GM12878 (cell line): ENCODE measurements at regions not wholly inside any gene's neighbourhood (a gene's known extent, or its start where the extent isn't known, plus 50 kb on each side); places are given as distances from the start of the nearest gene placed in this dataset.

ENCODE experiments used
- ATAC-seq: fragments of 200-7000 bp; cut with Tn5 transposase; 3 replicates; pipeline ENCODE4 v1.9.1; 2020; ENCODE audit warnings: mild to moderate bottlenecking, moderate library complexity
- BruUV-seq: library from RNA; stranded (reverse); fragments of 400-500 nt; replicated peaks from 2 replicates; lab custom pipeline; 2021; lab: Mats Ljungman, UMichigan
- CTCF ChIA-PET: fragments of 300-600 bp; sonication (Branson Sonifier 250); formaldehyde crosslinking; extraction: SDS; loops from one replicate; lab custom pipeline; 2021; ENCODE audit warnings: inconsistent platforms; lab: Yijun Ruan, JAX
- POLR2A ChIA-PET: fragments of 350-600 bp; formaldehyde crosslinking; extraction: SDS; loops from one replicate; lab custom pipeline; 2021; ENCODE audit warnings: inconsistent platforms; lab: Charles Lee
- RAD21 ChIA-PET: fragments of 300-600 bp; sonication (Branson Sonifier 250); formaldehyde crosslinking; loops from one replicate; lab custom pipeline; 2023; ENCODE audit warnings: antibody characterized with exemption; ENCODE audit not compliant: unreplicated experiment; lab: Charles Lee
- SMC1A ChIA-PET: fragments of 300-600 bp; sonication (Branson Sonifier 250); formaldehyde crosslinking; loops from one replicate; lab custom pipeline; 2023; ENCODE audit not compliant: unreplicated experiment, uncharacterized antibody; lab: Charles Lee
- DNase-seq: peaks from one replicate; pipeline ENCODE4 v3.0.0-alpha.2; 2011; ENCODE audit warnings: low read depth, low spot score
- FAIRE-seq: peaks from 3 replicates; lab custom pipeline; 2011; peaks lifted over from hg19 to GRCh38; lab: Jason Lieb, UNC
- H2AFZ ChIP-seq: 2 replicates; pipeline ENCODE4 v1.6.0; 2011; ENCODE audit warnings: low read depth, low read length, control low read depth; ENCODE audit not compliant: control insufficient read depth
- H3K27ac ChIP-seq: 2 replicates; pipeline ENCODE4 v1.5.1; 2011; ENCODE audit warnings: control low read depth; ENCODE audit not compliant: control insufficient read depth, insufficient read depth
- H3K27me3 ChIP-seq, 2 experiments: replicated peaks in 1 of 2; 2 replicates each; pipeline versions ENCODE4 v1.6.0 to v1.6.1; 2011; ENCODE audit warnings: low read length in 1 of 2; ENCODE audit not compliant: control insufficient read depth in 2 of 2, insufficient read depth in 2 of 2
- H3K36me3 ChIP-seq, 2 experiments: 2 replicates each; pipeline ENCODE4 v1.5.1; 2011; ENCODE audit warnings: low read length in 1 of 2; ENCODE audit not compliant: control insufficient read depth in 2 of 2, insufficient read depth in 2 of 2
- H3K4me1 ChIP-seq: 2 replicates; pipeline ENCODE4 v1.6.1; 2011; ENCODE audit warnings: mild to moderate bottlenecking, low read length, moderate library complexity, mixed read lengths; ENCODE audit not compliant: control insufficient read depth, insufficient read depth
- H3K4me2 ChIP-seq: 2 replicates; pipeline ENCODE4 v1.6.0; 2011; ENCODE audit warnings: control low read depth; ENCODE audit not compliant: control insufficient read depth, insufficient read depth
- H3K4me3 ChIP-seq: fragments of 200-600 bp; sonication (generic); 2 replicates; pipeline ENCODE4 v1.5.1; 2016
- H3K79me2 ChIP-seq: 2 replicates; pipeline ENCODE4 v1.6.0; 2011; ENCODE audit warnings: low read length; ENCODE audit not compliant: control insufficient read depth, insufficient read depth
- H3K9ac ChIP-seq: 2 replicates; pipeline ENCODE4 v1.8.0; 2011; ENCODE audit warnings: low read length, control low read depth, mixed read lengths; ENCODE audit not compliant: control insufficient read depth, insufficient read depth
- H3K9me3 ChIP-seq: replicated peaks from 3 replicates; pipeline ENCODE4 v1.5.1; 2011; ENCODE audit warnings: mild to moderate bottlenecking, low read length; ENCODE audit not compliant: control insufficient read depth, insufficient read depth
- H4K20me1 ChIP-seq: 2 replicates; pipeline ENCODE4 v1.6.0; 2011; ENCODE audit not compliant: control insufficient read depth, insufficient read depth
- ATF3 ChIP-seq: IDR thresholded peaks from 2 replicates; pipeline ENCODE4 v1.6.1; 2011; ENCODE audit warnings: low read depth, mild to moderate bottlenecking, low read length, moderate library complexity, borderline replicate concordance; ENCODE audit errors: extremely low read depth
- SMAD5 ChIP-seq: IDR thresholded peaks from 2 replicates; pipeline ENCODE4 v1.6.1; 2016; ENCODE audit warnings: antibody characterized with exemption, low read depth
- ZBED1 ChIP-seq: IDR thresholded peaks from 2 replicates; pipeline ENCODE4 v1.6.1; 2016; ENCODE audit warnings: borderline replicate concordance
- ZBTB4 ChIP-seq: fragments of 450-650 bp; formaldehyde crosslinking; IDR thresholded peaks from 2 replicates; pipeline ENCODE4 v1.4.0; 2022; ENCODE audit warnings: mild to moderate bottlenecking, moderate library complexity
- WGBS: methylation state at CpG from one replicate; pipeline ENCODE4 v1.1.6; 2016; ENCODE audit warnings: low lambda C conversion rate; ENCODE audit not compliant: insufficient replicate concordance, insufficient coverage; ENCODE audit errors: missing lambda C conversion rate; 5-methylcytosine and 5-hydroxymethylcytosine counted together
- in situ Hi-C: fragments of 300-500 bp; cut with MboI; formaldehyde crosslinking; loops from 9 replicates; pipeline ENCODE4 v1.14.3; 2018; ENCODE audit warnings: mixed read lengths
- intact Hi-C: fragments of 100-400 bp; cut with micrococcal nuclease; formaldehyde crosslinking; loops from one replicate; pipeline ENCODE4 v1.14.2; 2022; ENCODE audit not compliant: unreplicated experiment

- TF ChIP-seq ZBTB4 (CRISPR knock-in tag), result no peak
- TF ChIP-seq ATF3, result no peak
- TF ChIP-seq ZBED1, result no peak
These were observed 57.2 kb upstream of the ELMO1 start (continued) for GRCh38 chr7:37505750-37506353.

- H3K4me2 ChIP-seq, result no peak overlapping the region
- ChIA-PET RAD21 (interaction anchor here (0.7 to 1.5 kb wide), 3 partner anchors 273 to 329 kb away, joined by 3 to 6 read pairs (median 3); no protein-coding TSS in a partner anchor), SMC1A (interaction anchor here (0.8 to 3.3 kb wide), 10 partner anchors 12 to 522 kb away, joined by 3 to 10 read pairs (median 3); no protein-coding TSS in a partner anchor), POLR2A (no interaction called here), CTCF (interaction anchor here (0.8 to 7.2 kb wide), 12 partner anchors 12 to 326 kb away, joined by 3 to 77 read pairs (median 4); no protein-coding TSS in a partner anchor)
- intact Hi-C loops, result loop anchor here (10.0 kb wide), 1 partner anchor 293 kb away; no protein-coding TSS in a partner anchor
- no peak for DNase-seq
- H3K79me2 ChIP-seq, result no peaks in the 10 kb centered on the region
- TF ChIP-seq SMAD5, result no peak
- no peak overlapping the region for H2AFZ ChIP-seq
- WGBS, result 43% methylated on average over 3 of the region's 3 CpGs
- no peak overlapping the region for H3K9ac ChIP-seq
- no peaks in the 10 kb centered on the region for H3K9me3 ChIP-seq
- H3K4me3 ChIP-seq, result no peak overlapping the region
- ATAC-seq, result no peak
- FAIRE-seq, result no peak
- H3K36me3 ChIP-seq, result no peaks in the 10 kb centered on the region
- in situ Hi-C loops, result no loop called here
- H3K27ac ChIP-seq, result no peak overlapping the region
- H4K20me1 ChIP-seq, result no peaks in the 10 kb centered on the region
- BruUV-seq, result no TSS peak
- H3K4me1 ChIP-seq, result no peaks in the 10 kb centered on the region
- H3K27me3 ChIP-seq, result peaks cover 0 to 4% of the 10 kb centered on the region in 2 experiments; a peak in 2 of 4 replicates
These were observed 59.5 kb upstream of the ELMO1 start for GRCh38 chr7:37508118-37508517.
